ENCODE measurements at regions not wholly inside any gene's neighbourhood (a gene's known extent, or its start where the extent isn't known, plus 50 kb on each side); places are given as distances from the start of the nearest gene placed in this dataset.

DNA sequence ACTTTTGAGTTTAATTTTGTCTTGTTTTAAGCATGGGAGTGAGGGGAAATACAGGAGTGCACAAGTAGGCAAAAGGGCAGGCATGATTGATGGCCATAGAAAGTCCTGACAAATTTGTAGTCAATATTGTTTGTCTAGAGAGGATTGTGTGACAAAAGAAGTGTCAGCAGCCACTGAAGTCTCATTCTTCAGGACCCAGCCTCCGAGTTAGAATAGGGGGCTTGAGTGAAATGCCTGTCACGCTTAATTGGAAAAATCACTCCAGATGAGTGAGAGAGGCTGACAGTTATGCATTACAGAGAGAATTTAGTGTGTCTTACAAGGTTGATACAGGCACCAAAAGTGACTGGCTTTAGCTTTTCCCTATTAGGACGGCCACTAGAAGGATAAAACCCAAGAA is 81.9 kb upstream of the RPS23 start (continued):
- TF ChIP-seq HEYL (CRISPR knock-in tag; IDR thresholded peaks at IDR 0.05) (no peak), PHF8 (IDR thresholded peaks at IDR 0.05; ENCODE audit: borderline replicate concordance, low read depth) (no peak)
- TF ChIP-seq, protein P1, sequence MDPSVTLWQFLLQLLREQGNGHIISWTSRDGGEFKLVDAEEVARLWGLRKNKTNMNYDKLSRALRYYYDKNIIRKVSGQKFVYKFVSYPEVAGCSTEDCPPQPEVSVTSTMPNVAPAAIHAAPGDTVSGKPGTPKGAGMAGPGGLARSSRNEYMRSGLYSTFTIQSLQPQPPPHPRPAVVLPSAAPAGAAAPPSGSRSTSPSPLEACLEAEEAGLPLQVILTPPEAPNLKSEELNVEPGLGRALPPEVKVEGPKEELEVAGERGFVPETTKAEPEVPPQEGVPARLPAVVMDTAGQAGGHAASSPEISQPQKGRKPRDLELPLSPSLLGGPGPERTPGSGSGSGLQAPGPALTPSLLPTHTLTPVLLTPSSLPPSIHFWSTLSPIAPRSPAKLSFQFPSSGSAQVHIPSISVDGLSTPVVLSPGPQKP (IDR thresholded peaks at IDR 0.05; ENCODE audit: low read depth, low read length) = no peak

DNA sequence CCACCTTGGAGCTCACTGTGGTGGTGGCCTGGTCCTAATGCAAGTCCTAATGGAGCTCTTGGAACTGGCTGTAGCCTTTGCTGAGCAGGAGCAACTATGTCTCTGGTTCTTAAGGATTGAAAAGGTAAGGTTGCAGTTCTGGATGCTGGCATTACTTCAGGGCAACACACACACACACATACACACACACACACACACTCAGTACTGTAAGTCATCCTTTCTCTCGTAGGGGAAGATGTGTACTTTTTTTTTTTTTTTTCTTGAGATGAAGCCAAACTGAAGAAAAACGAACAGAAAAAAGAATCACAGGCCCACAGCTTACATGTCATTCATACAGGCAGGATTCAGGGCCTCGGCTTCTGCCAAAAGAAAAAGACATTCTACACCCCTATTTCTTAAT is 81.1 kb upstream of the RPS23 start:
- TF ChIP-seq, protein P1 (IDR thresholded peaks at IDR 0.05; ENCODE audit: low read depth, low read length) = no peak
- TF ChIP-seq, protein P2, sequence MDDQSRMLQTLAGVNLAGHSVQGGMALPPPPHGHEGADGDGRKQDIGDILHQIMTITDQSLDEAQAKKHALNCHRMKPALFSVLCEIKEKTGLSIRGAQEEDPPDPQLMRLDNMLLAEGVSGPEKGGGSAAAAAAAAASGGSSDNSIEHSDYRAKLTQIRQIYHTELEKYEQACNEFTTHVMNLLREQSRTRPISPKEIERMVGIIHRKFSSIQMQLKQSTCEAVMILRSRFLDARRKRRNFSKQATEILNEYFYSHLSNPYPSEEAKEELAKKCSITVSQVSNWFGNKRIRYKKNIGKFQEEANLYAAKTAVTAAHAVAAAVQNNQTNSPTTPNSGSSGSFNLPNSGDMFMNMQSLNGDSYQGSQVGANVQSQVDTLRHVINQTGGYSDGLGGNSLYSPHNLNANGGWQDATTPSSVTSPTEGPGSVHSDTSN (IDR thresholded peaks at IDR 0.05) = no peak
- no peak for TF ChIP-seq FOSL2 (IDR thresholded peaks at IDR 0.05)
- no peak for TF ChIP-seq FOSL2 (CRISPR knock-in tag; IDR thresholded peaks at IDR 0.05)
- no peak for TF ChIP-seq RARB (CRISPR knock-in tag; IDR thresholded peaks at IDR 0.05)
- TF ChIP-seq EHMT2 (IDR thresholded peaks at IDR 0.05; ENCODE audit: low read depth) = no peak
- TF ChIP-seq, protein P3, sequence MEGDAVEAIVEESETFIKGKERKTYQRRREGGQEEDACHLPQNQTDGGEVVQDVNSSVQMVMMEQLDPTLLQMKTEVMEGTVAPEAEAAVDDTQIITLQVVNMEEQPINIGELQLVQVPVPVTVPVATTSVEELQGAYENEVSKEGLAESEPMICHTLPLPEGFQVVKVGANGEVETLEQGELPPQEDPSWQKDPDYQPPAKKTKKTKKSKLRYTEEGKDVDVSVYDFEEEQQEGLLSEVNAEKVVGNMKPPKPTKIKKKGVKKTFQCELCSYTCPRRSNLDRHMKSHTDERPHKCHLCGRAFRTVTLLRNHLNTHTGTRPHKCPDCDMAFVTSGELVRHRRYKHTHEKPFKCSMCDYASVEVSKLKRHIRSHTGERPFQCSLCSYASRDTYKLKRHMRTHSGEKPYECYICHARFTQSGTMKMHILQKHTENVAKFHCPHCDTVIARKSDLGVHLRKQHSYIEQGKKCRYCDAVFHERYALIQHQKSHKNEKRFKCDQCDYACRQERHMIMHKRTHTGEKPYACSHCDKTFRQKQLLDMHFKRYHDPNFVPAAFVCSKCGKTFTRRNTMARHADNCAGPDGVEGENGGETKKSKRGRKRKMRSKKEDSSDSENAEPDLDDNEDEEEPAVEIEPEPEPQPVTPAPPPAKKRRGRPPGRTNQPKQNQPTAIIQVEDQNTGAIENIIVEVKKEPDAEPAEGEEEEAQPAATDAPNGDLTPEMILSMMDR (IDR thresholded peaks at IDR 0.05) = no peak
- TF ChIP-seq BHLHE40 (IDR thresholded peaks at IDR 0.05; ENCODE audit: low read depth, low read length) = no peak
- TF ChIP-seq FOSB (CRISPR knock-in tag; IDR thresholded peaks at IDR 0.05) = no peak
- TF ChIP-seq MYC (IDR thresholded peaks at IDR 0.05; ENCODE audit: borderline replicate concordance, low read length) = no peak
- no peak for TF ChIP-seq MAZ (IDR thresholded peaks at IDR 0.05; ENCODE audit: borderline replicate concordance, low read depth, low read length)
- no peak for TF ChIP-seq RAD21 (conservative IDR thresholded peaks at IDR 0.05 in 1 of 2, IDR thresholded peaks at IDR 0.05 in 1 of 2)
- TF ChIP-seq, protein P4, sequence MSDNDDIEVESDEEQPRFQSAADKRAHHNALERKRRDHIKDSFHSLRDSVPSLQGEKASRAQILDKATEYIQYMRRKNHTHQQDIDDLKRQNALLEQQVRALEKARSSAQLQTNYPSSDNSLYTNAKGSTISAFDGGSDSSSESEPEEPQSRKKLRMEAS (IDR thresholded peaks at IDR 0.05) = no peak
- no peak for TF ChIP-seq FOXS1 (CRISPR knock-in tag; IDR thresholded peaks at IDR 0.05)
- TF ChIP-seq HEYL (CRISPR knock-in tag; IDR thresholded peaks at IDR 0.05) = no peak
- TF ChIP-seq HOXB13 (CRISPR knock-in tag; IDR thresholded peaks at IDR 0.05; ENCODE audit: low read depth) = no peak
- TF ChIP-seq POLR2AphosphoS2 (conservative IDR thresholded peaks at IDR 0.05; ENCODE audit: low read length) = no peak
- TF ChIP-seq, protein P5, sequence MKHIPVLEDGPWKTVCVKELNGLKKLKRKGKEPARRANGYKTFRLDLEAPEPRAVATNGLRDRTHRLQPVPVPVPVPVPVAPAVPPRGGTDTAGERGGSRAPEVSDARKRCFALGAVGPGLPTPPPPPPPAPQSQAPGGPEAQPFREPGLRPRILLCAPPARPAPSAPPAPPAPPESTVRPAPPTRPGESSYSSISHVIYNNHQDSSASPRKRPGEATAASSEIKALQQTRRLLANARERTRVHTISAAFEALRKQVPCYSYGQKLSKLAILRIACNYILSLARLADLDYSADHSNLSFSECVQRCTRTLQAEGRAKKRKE (CRISPR knock-in tag; IDR thresholded peaks at IDR 0.05; ENCODE audit: low read depth) = no peak
- Histone ChIP-seq H3K4me3 (no peak overlapping the region), H3K27ac (peak overlapping the region in 1 of 2 experiments; percentile 77; a peak in 2 of 6 replicates), H3K4me1 (peaks cover 17% of the 10 kb centered on the region; the same call in 2 of the 3 replicates), H3K4me2 (no peak overlapping the region), H3K9me3 (no peaks in the 10 kb centered on the region)
- no peak for FAIRE-seq
- ChIA-PET CTCF (interaction anchor here (1.1 to 3.0 kb wide), 2 partner anchors 28 to 1205 kb away, joined by 3 to 10 read pairs; no protein-coding TSS in a partner anchor), POLR2A (no interaction called here)
- DNase-seq (ENCODE audit: low read depth in 1 of 2, low spot score in 1 of 2) = no peak
- no peak for ATAC-seq
- 54% methylated on average over 3 of the region's 3 CpGs for WGBS (ENCODE audit: missing lambda C conversion rate)
